ENCODE measurements at regions not wholly inside any gene's neighbourhood (a gene's known extent, or its start where the extent isn't known, plus 50 kb on each side); places are given as distances from the start of the nearest gene placed in this dataset.

DNA sequence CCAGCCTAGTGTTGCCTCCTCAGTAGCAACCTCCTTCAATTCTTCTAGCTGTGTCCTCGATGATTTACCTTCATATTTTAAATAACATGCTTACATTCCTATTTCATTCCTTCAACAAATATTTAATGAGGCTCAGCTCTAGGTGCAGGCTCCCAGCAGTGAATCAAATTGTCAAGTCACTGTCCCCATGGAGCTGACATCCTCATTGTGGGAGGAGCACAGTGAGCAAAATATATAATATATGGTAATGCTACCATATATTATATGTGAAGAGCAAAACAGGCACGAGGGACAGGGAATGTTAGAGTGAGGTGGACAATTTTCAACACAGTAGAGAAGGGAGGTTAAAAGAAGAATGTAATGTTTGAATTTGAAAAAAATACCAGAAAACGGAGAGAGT, 869.1 kb downstream of the SLC4A3 start:
- no peaks in the 10 kb centered on the region for H3K9me3 ChIP-seq (replicated peaks in 1 of 2; ENCODE audit: control insufficient read depth in 2 of 2, insufficient read depth in 1 of 2, low read depth in 1 of 2, low read length in 2 of 2)
- no peak overlapping the region for H4K8ac ChIP-seq (ENCODE audit: low read depth, low read length)
- no peak overlapping the region for H2AFZ ChIP-seq (ENCODE audit: low read length)
- no peak overlapping the region for H2BK5ac ChIP-seq (ENCODE audit: low read length)
- H4K91ac ChIP-seq (ENCODE audit: low read depth, low read length, poor library complexity): no peak overlapping the region
- no peak overlapping the region for H3K4me3 ChIP-seq (ENCODE audit: low read length in 2 of 2)
- H3K27ac ChIP-seq (replicated peaks; ENCODE audit: low read length): no peak overlapping the region
- no peak overlapping the region for H2BK15ac ChIP-seq (ENCODE audit: low read length)
- H3K18ac ChIP-seq (ENCODE audit: low read length): no peak overlapping the region
- no peaks in the 10 kb centered on the region for H3K36me3 ChIP-seq (replicated peaks in 1 of 2; ENCODE audit: control insufficient read depth in 2 of 2, insufficient read depth in 2 of 2, low read length in 2 of 2)
- H3K27me3 ChIP-seq (ENCODE audit: control insufficient read depth in 3 of 3, insufficient read depth in 3 of 3, low read depth in 1 of 3, low read length in 3 of 3): no peaks in the 10 kb centered on the region
- H2AK5ac ChIP-seq (ENCODE audit: low read depth, low read length): no peak overlapping the region
- H3K14ac ChIP-seq (ENCODE audit: low read length): no peak overlapping the region
- no peak overlapping the region for H2BK12ac ChIP-seq (ENCODE audit: low read length)
- H3K4me2 ChIP-seq (ENCODE audit: insufficient read depth, low read length, poor library complexity, severe bottlenecking): no peak overlapping the region
- no peak overlapping the region for H3K4ac ChIP-seq (ENCODE audit: low read length)
- H3K9ac ChIP-seq (ENCODE audit: low read depth, low read length, poor library complexity): no peak overlapping the region
- peaks cover 0 to 3% of the 10 kb centered on the region in 2 donors for H3K4me1 ChIP-seq (ENCODE audit: control insufficient read depth in 2 of 2, insufficient read depth in 1 of 2, low read depth in 1 of 2, low read length in 2 of 2)
- H2BK120ac ChIP-seq (ENCODE audit: low read depth, low read length): no peak overlapping the region
- H3K23ac ChIP-seq (ENCODE audit: low read depth, low read length, poor library complexity): no peak overlapping the region
- 100% methylated on average over 1 of the region's 3 CpGs; no CpG with 5 or more reads in 1 of the 2 donors for WGBS, 2 donors (ENCODE audit: extremely low coverage in 2 of 2, insufficient read length in 2 of 2, insufficient replicate concordance in 1 of 2)
- DNase-seq (ENCODE audit: low spot score): no peak
- H3K79me1 ChIP-seq (ENCODE audit: low read depth, low read length): no peaks in the 10 kb centered on the region

- no peaks in the 10 kb centered on the region for H3K79me1 ChIP-seq (ENCODE audit: low read depth, low read length)
- H3K27ac ChIP-seq (replicated peaks; ENCODE audit: low read length): no peak overlapping the region
- WGBS, 2 donors (ENCODE audit: extremely low coverage in 2 of 2, insufficient read length in 2 of 2, insufficient replicate concordance in 1 of 2): no CpG with 5 or more reads among the region's 2 CpGs
- H2BK5ac ChIP-seq (ENCODE audit: low read length): no peak overlapping the region
- H2AFZ ChIP-seq (ENCODE audit: low read length): no peak overlapping the region
- no peak overlapping the region for H2BK15ac ChIP-seq (ENCODE audit: low read length)
- no peaks in the 10 kb centered on the region for H3K9me3 ChIP-seq (replicated peaks in 1 of 2; ENCODE audit: control insufficient read depth in 2 of 2, insufficient read depth in 1 of 2, low read depth in 1 of 2, low read length in 2 of 2)
- H3K4me3 ChIP-seq (ENCODE audit: low read length in 2 of 2): no peak overlapping the region
- no peak overlapping the region for H4K8ac ChIP-seq (ENCODE audit: low read depth, low read length)
- H3K9ac ChIP-seq (ENCODE audit: low read depth, low read length, poor library complexity): no peak overlapping the region
- no peaks in the 10 kb centered on the region for H3K36me3 ChIP-seq (replicated peaks in 1 of 2; ENCODE audit: control insufficient read depth in 2 of 2, insufficient read depth in 2 of 2, low read length in 2 of 2)
- no peak overlapping the region for H3K18ac ChIP-seq (ENCODE audit: low read length)
- DNase-seq (ENCODE audit: low spot score): no peak
- no peak overlapping the region for H2BK120ac ChIP-seq (ENCODE audit: low read depth, low read length)
- H2BK12ac ChIP-seq (ENCODE audit: low read length): no peak overlapping the region
- peaks cover 0 to 3% of the 10 kb centered on the region in 2 donors for H3K4me1 ChIP-seq (ENCODE audit: control insufficient read depth in 2 of 2, insufficient read depth in 1 of 2, low read depth in 1 of 2, low read length in 2 of 2)
- H3K4me2 ChIP-seq (ENCODE audit: insufficient read depth, low read length, poor library complexity, severe bottlenecking): no peak overlapping the region
- no peak overlapping the region for H3K14ac ChIP-seq (ENCODE audit: low read length)
- no peak overlapping the region for H3K23ac ChIP-seq (ENCODE audit: low read depth, low read length, poor library complexity)
- H3K27me3 ChIP-seq (ENCODE audit: control insufficient read depth in 3 of 3, insufficient read depth in 3 of 3, low read depth in 1 of 3, low read length in 3 of 3): no peaks in the 10 kb centered on the region
- H2AK5ac ChIP-seq (ENCODE audit: low read depth, low read length): no peak overlapping the region
- H3K4ac ChIP-seq (ENCODE audit: low read length): no peak overlapping the region
- H4K91ac ChIP-seq (ENCODE audit: low read depth, low read length, poor library complexity): no peak overlapping the region
These were observed 871.8 kb downstream of the SLC4A3 start for GRCh38 chr2:220499225-220499624.

DNA sequence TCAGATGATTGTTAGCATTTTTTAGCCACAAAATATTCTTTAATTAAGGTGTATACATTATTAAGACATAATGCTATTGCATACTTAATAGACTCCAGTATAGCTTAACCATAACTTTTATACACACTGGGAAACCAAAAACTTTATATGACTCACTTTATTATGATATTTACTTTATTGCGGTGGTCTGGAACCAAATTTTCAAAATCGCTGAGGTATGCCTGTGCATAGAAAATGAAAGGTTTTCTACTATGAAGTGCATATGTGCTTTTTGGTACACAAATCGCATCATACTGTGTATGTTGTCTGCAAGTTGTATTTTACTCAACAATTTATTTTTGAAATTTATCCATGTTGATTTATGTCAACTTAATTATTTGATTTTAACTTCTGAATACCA, 875.1 kb downstream of the SLC4A3 start:
- Histone ChIP-seq H2AFZ (ENCODE audit: low read length) (no peak overlapping the region), H2AK5ac (ENCODE audit: low read depth, low read length) (no peak overlapping the region), H3K9ac (ENCODE audit: low read depth, low read length, poor library complexity) (no peak overlapping the region), H4K8ac (ENCODE audit: low read depth, low read length) (no peak overlapping the region), H3K4ac (ENCODE audit: low read length) (no peak overlapping the region), H3K36me3 (replicated peaks in 1 of 2; ENCODE audit: control insufficient read depth in 2 of 2, insufficient read depth in 2 of 2, low read length in 2 of 2) (no peaks in the 10 kb centered on the region), H3K9me3 (replicated peaks in 1 of 2; ENCODE audit: control insufficient read depth in 2 of 2, insufficient read depth in 1 of 2, low read depth in 1 of 2, low read length in 2 of 2) (no peaks in the 10 kb centered on the region), H2BK15ac (ENCODE audit: low read length) (no peak overlapping the region), H3K4me3 (ENCODE audit: low read length in 2 of 2) (no peak overlapping the region), H2BK120ac (ENCODE audit: low read depth, low read length) (no peak overlapping the region), H3K14ac (ENCODE audit: low read length) (no peak overlapping the region), H3K27me3 (ENCODE audit: control insufficient read depth in 3 of 3, insufficient read depth in 3 of 3, low read depth in 1 of 3, low read length in 3 of 3) (no peaks in the 10 kb centered on the region), H3K27ac (replicated peaks; ENCODE audit: low read length) (no peak overlapping the region), H3K4me1 (ENCODE audit: control insufficient read depth in 2 of 2, insufficient read depth in 1 of 2, low read depth in 1 of 2, low read length in 2 of 2) (peaks cover 0 to 9% of the 10 kb centered on the region in 2 donors), H3K4me2 (ENCODE audit: insufficient read depth, low read length, poor library complexity, severe bottlenecking) (no peak overlapping the region), H2BK12ac (ENCODE audit: low read length) (no peak overlapping the region), H3K79me1 (ENCODE audit: low read depth, low read length) (no peaks in the 10 kb centered on the region), H3K23ac (ENCODE audit: low read depth, low read length, poor library complexity) (no peak overlapping the region), H4K91ac (ENCODE audit: low read depth, low read length, poor library complexity) (no peak overlapping the region), H3K18ac (ENCODE audit: low read length) (no peak overlapping the region), H2BK5ac (ENCODE audit: low read length) (no peak overlapping the region)
- no CpG with 5 or more reads among the region's 3 CpGs for WGBS, 2 donors (ENCODE audit: extremely low coverage in 2 of 2, insufficient read length in 2 of 2, insufficient replicate concordance in 1 of 2)
- no peak for DNase-seq (ENCODE audit: low spot score)

DNA sequence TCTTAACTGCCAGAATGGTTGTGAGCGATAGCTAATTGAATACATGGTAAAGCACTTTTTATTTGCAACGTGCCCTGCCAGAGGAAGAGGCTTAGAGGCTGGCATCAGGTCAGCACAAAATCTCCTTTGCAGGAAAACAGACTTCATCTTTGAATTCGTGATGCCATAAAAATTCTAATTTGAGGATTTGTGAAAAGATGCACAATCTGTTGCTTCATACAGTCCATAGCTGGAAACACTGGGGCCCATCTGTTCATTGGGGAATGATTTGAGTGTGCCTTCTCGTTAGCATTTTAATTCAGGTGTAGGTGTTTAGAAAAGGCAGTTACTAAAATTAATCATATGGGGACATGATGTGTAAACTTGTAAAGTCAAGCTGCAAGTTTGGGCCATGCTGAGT, 876.0 kb downstream of the SLC4A3 start:
- no peak overlapping the region for H3K18ac ChIP-seq (ENCODE audit: low read length)
- no CpG with 5 or more reads among the region's 4 CpGs for WGBS, 2 donors (ENCODE audit: extremely low coverage in 2 of 2, insufficient read length in 2 of 2, insufficient replicate concordance in 1 of 2)
- no peak overlapping the region for H3K9ac ChIP-seq (ENCODE audit: low read depth, low read length, poor library complexity)
- no peak overlapping the region for H3K23ac ChIP-seq (ENCODE audit: low read depth, low read length, poor library complexity)
- H3K79me1 ChIP-seq (ENCODE audit: low read depth, low read length): no peaks in the 10 kb centered on the region
- H2BK5ac ChIP-seq (ENCODE audit: low read length): no peak overlapping the region
- no peaks in the 10 kb centered on the region for H3K36me3 ChIP-seq (replicated peaks in 1 of 2; ENCODE audit: control insufficient read depth in 2 of 2, insufficient read depth in 2 of 2, low read length in 2 of 2)
- no peak overlapping the region for H3K14ac ChIP-seq (ENCODE audit: low read length)
- no peak overlapping the region for H2BK120ac ChIP-seq (ENCODE audit: low read depth, low read length)
- H3K27me3 ChIP-seq (ENCODE audit: control insufficient read depth in 3 of 3, insufficient read depth in 3 of 3, low read depth in 1 of 3, low read length in 3 of 3): no peaks in the 10 kb centered on the region
- no peak overlapping the region for H4K91ac ChIP-seq (ENCODE audit: low read depth, low read length, poor library complexity)
- no peak overlapping the region for H2AK5ac ChIP-seq (ENCODE audit: low read depth, low read length)
- H2BK12ac ChIP-seq (ENCODE audit: low read length): no peak overlapping the region
- no peak overlapping the region for H3K27ac ChIP-seq (replicated peaks; ENCODE audit: low read length)
- peaks cover 0 to 9% of the 10 kb centered on the region in 2 donors for H3K4me1 ChIP-seq (ENCODE audit: control insufficient read depth in 2 of 2, insufficient read depth in 1 of 2, low read depth in 1 of 2, low read length in 2 of 2)
- H2AFZ ChIP-seq (ENCODE audit: low read length): no peak overlapping the region
- DNase-seq (ENCODE audit: low spot score): no peak
- H2BK15ac ChIP-seq (ENCODE audit: low read length): no peak overlapping the region
- H3K9me3 ChIP-seq (replicated peaks in 1 of 2; ENCODE audit: control insufficient read depth in 2 of 2, insufficient read depth in 1 of 2, low read depth in 1 of 2, low read length in 2 of 2): no peaks in the 10 kb centered on the region
- H3K4me2 ChIP-seq (ENCODE audit: insufficient read depth, low read length, poor library complexity, severe bottlenecking): no peak overlapping the region
- no peak overlapping the region for H4K8ac ChIP-seq (ENCODE audit: low read depth, low read length)
- H3K4ac ChIP-seq (ENCODE audit: low read length): no peak overlapping the region
- no peak overlapping the region for H3K4me3 ChIP-seq (ENCODE audit: low read length in 2 of 2)

Data from neuronal stem cell (in vitro differentiated cells).